Endothelial cell of umbilical vein (primary cell): ENCODE measurements at regions not wholly inside any gene's neighbourhood (a gene's known extent, or its start where the extent isn't known, plus 50 kb on each side); places are given as distances from the start of the nearest gene placed in this dataset.

Experiments
- BruUV-seq: library from RNA; stranded (reverse); fragments of 400-500 nt; replicated peaks from 2 replicates; lab custom pipeline; 2021; lab: Mats Ljungman, UMichigan
- CTCF ChIA-PET: fragments of 300-600, 350-600 bp; sonication (Branson Sonifier 250); formaldehyde crosslinking; loops from one replicate; lab custom pipeline; 2021; ENCODE audit warnings: antibody characterized with exemption, inconsistent platforms; lab: Charles Lee
- POLR2A ChIA-PET: fragments of 300-600, 350-600 bp; sonication (Branson Sonifier 250); formaldehyde crosslinking; loops from one replicate; lab custom pipeline; 2021; ENCODE audit warnings: antibody characterized with exemption, inconsistent platforms; lab: Charles Lee
- DNase-seq: peaks from one replicate; pipeline ENCODE4 v3.0.0-alpha.2; 2011; ENCODE audit warnings: low read depth, low spot score
- FAIRE-seq: peaks from 2 replicates; lab custom pipeline; 2011; peaks lifted over from hg19 to GRCh38; lab: Jason Lieb, UNC
- H2AFZ ChIP-seq: 2 replicates; pipeline ENCODE4 v1.6.0; 2012; ENCODE audit warnings: low read depth, low read length, control low read depth, inconsistent platforms
- H3K27ac ChIP-seq: 2 replicates; pipeline ENCODE4 v1.5.1; 2011; ENCODE audit warnings: low read depth, mild to moderate bottlenecking, control low read depth, low read length, moderate library complexity; ENCODE audit not compliant: insufficient read depth
- H3K27me3 ChIP-seq, 2 experiments: 2 replicates each; pipeline versions ENCODE4 v1.6.0 to v1.6.1; 2011; ENCODE audit warnings: low read length in 2 of 2, mixed read lengths in 1 of 2; ENCODE audit not compliant: control insufficient read depth in 2 of 2, insufficient read depth in 2 of 2
- H3K36me3 ChIP-seq, 2 experiments: 2 replicates in 1 of 2; 3 replicates in 1 of 2; pipeline ENCODE4 v1.5.1; 2011; ENCODE audit warnings: low read length in 2 of 2, mild to moderate bottlenecking in 1 of 2, moderate library complexity in 1 of 2; ENCODE audit not compliant: control insufficient read depth in 2 of 2, insufficient read depth in 2 of 2; ENCODE audit errors: extremely low read depth in 1 of 2
- H3K4me1 ChIP-seq: 3 replicates; pipeline ENCODE4 v1.5.1; 2011; ENCODE audit warnings: mild to moderate bottlenecking, low read length; ENCODE audit not compliant: control insufficient read depth, insufficient read depth; ENCODE audit errors: extremely low read depth
- H3K4me2 ChIP-seq: 2 replicates; pipeline ENCODE4 v1.6.1; 2011; ENCODE audit warnings: low read length, control low read depth, mixed read lengths; ENCODE audit not compliant: insufficient read depth
- H3K4me3 ChIP-seq, 3 experiments: fragments of 200-600 bp in 1 of 3; sonication (generic), shearing (Covaris generic) in 1 of 3; replicated peaks in 1 of 3; 2 replicates each; pipeline ENCODE4 v1.5.1; 2011 to 2016; ENCODE audit warnings: control low read depth in 3 of 3, low read length in 3 of 3, mild to moderate bottlenecking in 2 of 3, inconsistent platforms in 1 of 3, low read depth in 1 of 3, moderate library complexity in 1 of 3; ENCODE audit not compliant: insufficient read depth in 1 of 3
- H3K79me2 ChIP-seq: 2 replicates; pipeline ENCODE4 v1.6.0; 2012; ENCODE audit warnings: low read length, inconsistent platforms; ENCODE audit not compliant: control insufficient read depth, insufficient read depth
- H3K9ac ChIP-seq: replicated peaks from 2 replicates; pipeline ENCODE3; 2011; ENCODE audit warnings: low read length, control low read depth; ENCODE audit not compliant: insufficient read depth; ENCODE audit errors: extremely low read depth
- H3K9me1 ChIP-seq: replicated peaks from 3 replicates; pipeline ENCODE4 v1.6.0; 2011; ENCODE audit warnings: mild to moderate bottlenecking, low read length; ENCODE audit not compliant: control insufficient read depth, insufficient read depth; ENCODE audit errors: extremely low read depth
- H3K9me3 ChIP-seq: replicated peaks from 2 replicates; pipeline ENCODE4 v1.5.1; 2012; ENCODE audit warnings: low read length, inconsistent platforms; ENCODE audit not compliant: control insufficient read depth, insufficient read depth
- H4K20me1 ChIP-seq: replicated peaks from 2 replicates; pipeline ENCODE3; 2011; ENCODE audit warnings: mild to moderate bottlenecking, low read length; ENCODE audit not compliant: control insufficient read depth, insufficient read depth; ENCODE audit errors: extremely low read depth
- EZH2 ChIP-seq: IDR thresholded peaks from 2 replicates; pipeline ENCODE4 v1.6.1; 2012; ENCODE audit warnings: borderline replicate concordance, low read depth, mild to moderate bottlenecking, moderate library complexity, low read length, inconsistent platforms; ENCODE audit not compliant: severe bottlenecking
- FOS ChIP-seq: IDR thresholded peaks from 2 replicates; pipeline ENCODE4 v1.6.1; 2011; ENCODE audit warnings: mild to moderate bottlenecking, low read length, moderate library complexity, borderline replicate concordance; ENCODE audit not compliant: insufficient read depth
- GATA2 ChIP-seq: IDR thresholded peaks from 2 replicates; pipeline ENCODE4 v1.7.0; 2011; ENCODE audit warnings: low read depth, mild to moderate bottlenecking, moderate library complexity, mixed read lengths, low read length; ENCODE audit not compliant: insufficient read length, insufficient read depth
- JUN ChIP-seq: IDR thresholded peaks from 2 replicates; pipeline ENCODE4 v1.6.1; 2011; ENCODE audit warnings: borderline replicate concordance, low read depth; ENCODE audit not compliant: insufficient read length, insufficient read depth
- MYC ChIP-seq: IDR thresholded peaks from one replicate; pipeline ENCODE4 v1.6.1; 2011; ENCODE audit warnings: mild to moderate bottlenecking, low read depth, low read length
- POLR2A ChIP-seq: IDR thresholded peaks from 2 replicates; pipeline ENCODE4 v1.6.1; 2012; ENCODE audit warnings: low read depth, mild to moderate bottlenecking, control low read depth, low read length
- POLR2AphosphoS5 ChIP-seq: IDR thresholded peaks from 2 replicates; pipeline ENCODE4 v1.6.1; 2012; ENCODE audit warnings: low read depth, mild to moderate bottlenecking, control low read depth, low read length, moderate library complexity; ENCODE audit not compliant: insufficient read depth
- dilution Hi-C: fragments of 300-500 bp; cut with MboI; formaldehyde crosslinking; loops from one replicate; pipeline ENCODE4 v1.15.0; 2019; ENCODE audit warnings: low sequenced_read_pairs; ENCODE audit not compliant: extremely low pct_ligation_motif_present
- intact Hi-C: fragments of 100-400 bp; cut with micrococcal nuclease; formaldehyde crosslinking; loops from one replicate; pipeline ENCODE4 v1.10.0; 2022
- TF ChIP-seq, protein P1 (sequence below): IDR thresholded peaks from 2 replicates; pipeline ENCODE4 v1.6.1; 2011; ENCODE audit not compliant: insufficient read depth, insufficient read length
- TF ChIP-seq, protein P2 (sequence below), 2 donors: IDR thresholded peaks; 1 replicate in 1 of 2; 2 replicates in 1 of 2; pipeline ENCODE4 v1.5.1; 2011; ENCODE audit warnings: low read length in 2 of 2, mild to moderate bottlenecking in 2 of 2, moderate library complexity in 2 of 2, control low read depth in 1 of 2, inconsistent platforms in 1 of 2, low read depth in 1 of 2; ENCODE audit not compliant: insufficient read depth in 1 of 2; ENCODE audit errors: extremely low read depth in 1 of 2

DNA sequence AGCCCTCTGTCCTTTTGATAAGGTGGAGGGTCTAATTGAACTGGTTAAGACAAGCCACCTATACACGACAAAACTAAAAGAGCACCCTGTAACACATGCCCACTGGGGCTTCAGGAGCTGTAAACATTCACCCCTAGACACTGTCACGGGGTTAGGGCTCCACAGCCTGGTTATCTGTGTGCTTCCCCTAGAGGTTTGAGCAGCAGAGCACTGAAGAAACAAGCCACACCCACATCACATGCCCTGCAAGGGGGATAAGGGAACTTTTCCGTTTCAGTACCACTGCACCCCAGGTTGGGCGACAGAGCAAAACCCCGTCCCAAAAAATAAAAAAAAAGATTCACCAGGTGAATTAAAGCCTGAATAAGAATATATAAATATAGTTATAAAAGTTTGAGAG, 913.7 kb upstream of the ACVR2A start:
- DNase-seq: no peak
- H3K9me1 ChIP-seq: no peaks in the 10 kb centered on the region
- H2AFZ ChIP-seq: no peak overlapping the region
- FAIRE-seq: no peak
- no peak overlapping the region for H3K4me2 ChIP-seq
- dilution Hi-C loops: no loop called here
- no TSS peak for BruUV-seq
- intact Hi-C loops: no loop called here
- H3K9me3 ChIP-seq: no peaks in the 10 kb centered on the region
- no peak overlapping the region for H3K9ac ChIP-seq
- no peak overlapping the region for H3K27ac ChIP-seq
- ChIA-PET CTCF (interaction anchor here (1.6 to 2.3 kb wide), 3 partner anchors 14 to 980 kb away, joined by 5 to 6 read pairs (median 6); no protein-coding TSS in a partner anchor), POLR2A (no interaction called here)
- no peaks in the 10 kb centered on the region for H3K27me3 ChIP-seq
- no peaks in the 10 kb centered on the region for H3K79me2 ChIP-seq
- H3K4me1 ChIP-seq: no peaks in the 10 kb centered on the region
- TF ChIP-seq, protein P1, sequence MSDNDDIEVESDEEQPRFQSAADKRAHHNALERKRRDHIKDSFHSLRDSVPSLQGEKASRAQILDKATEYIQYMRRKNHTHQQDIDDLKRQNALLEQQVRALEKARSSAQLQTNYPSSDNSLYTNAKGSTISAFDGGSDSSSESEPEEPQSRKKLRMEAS: no peak
- TF ChIP-seq JUN (no peak), MYC (no peak), FOS (no peak), GATA2 (no peak), POLR2A (no peak), POLR2AphosphoS5 (no peak), EZH2 (no peak)
- TF ChIP-seq, protein P2, sequence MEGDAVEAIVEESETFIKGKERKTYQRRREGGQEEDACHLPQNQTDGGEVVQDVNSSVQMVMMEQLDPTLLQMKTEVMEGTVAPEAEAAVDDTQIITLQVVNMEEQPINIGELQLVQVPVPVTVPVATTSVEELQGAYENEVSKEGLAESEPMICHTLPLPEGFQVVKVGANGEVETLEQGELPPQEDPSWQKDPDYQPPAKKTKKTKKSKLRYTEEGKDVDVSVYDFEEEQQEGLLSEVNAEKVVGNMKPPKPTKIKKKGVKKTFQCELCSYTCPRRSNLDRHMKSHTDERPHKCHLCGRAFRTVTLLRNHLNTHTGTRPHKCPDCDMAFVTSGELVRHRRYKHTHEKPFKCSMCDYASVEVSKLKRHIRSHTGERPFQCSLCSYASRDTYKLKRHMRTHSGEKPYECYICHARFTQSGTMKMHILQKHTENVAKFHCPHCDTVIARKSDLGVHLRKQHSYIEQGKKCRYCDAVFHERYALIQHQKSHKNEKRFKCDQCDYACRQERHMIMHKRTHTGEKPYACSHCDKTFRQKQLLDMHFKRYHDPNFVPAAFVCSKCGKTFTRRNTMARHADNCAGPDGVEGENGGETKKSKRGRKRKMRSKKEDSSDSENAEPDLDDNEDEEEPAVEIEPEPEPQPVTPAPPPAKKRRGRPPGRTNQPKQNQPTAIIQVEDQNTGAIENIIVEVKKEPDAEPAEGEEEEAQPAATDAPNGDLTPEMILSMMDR (IDR thresholded peaks at IDR 0.05; ENCODE audit: extremely low read depth in 1 of 2, insufficient read depth in 1 of 2, low read depth in 1 of 2, low read length in 2 of 2): no peak
- no peak overlapping the region for H3K4me3 ChIP-seq
- no peaks in the 10 kb centered on the region for H4K20me1 ChIP-seq
- no peaks in the 10 kb centered on the region for H3K36me3 ChIP-seq
